ENCODE measurements at regions not wholly inside any gene's neighbourhood (a gene's known extent, or its start where the extent isn't known, plus 50 kb on each side); places are given as distances from the start of the nearest gene placed in this dataset.

DNA sequence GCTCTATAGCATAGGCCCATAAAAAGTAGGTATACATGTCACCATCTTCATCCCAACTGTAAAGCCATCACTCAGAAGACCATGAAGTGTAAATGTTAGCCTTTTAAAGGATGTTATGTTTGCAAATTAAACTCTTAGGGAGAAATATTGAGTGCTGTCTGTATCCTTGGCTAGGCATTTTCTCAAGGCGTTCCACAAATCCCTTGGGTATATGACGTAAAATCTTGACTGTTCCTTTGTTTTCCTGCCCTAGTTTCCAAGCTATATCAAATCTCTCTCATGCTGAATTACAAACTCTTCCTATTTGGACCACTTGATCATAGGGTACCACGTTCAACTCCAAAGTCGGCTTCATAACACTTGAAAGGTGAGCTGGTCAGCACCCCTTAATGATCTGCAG, 486.2 kb downstream of the HDGFL1 start:
- Mint-ChIP-seq H3K27me3 (ENCODE audit: unreplicated experiment) (no peaks in the 10 kb centered on the region), H3K4me1 (ENCODE audit: unreplicated experiment) (no peaks in the 10 kb centered on the region), H3K9me3 (ENCODE audit: unreplicated experiment) (peaks cover 5% of the 10 kb centered on the region), H3K36me3 (ENCODE audit: low read depth, unreplicated experiment) (peaks cover 5% of the 10 kb centered on the region), H3K27ac (ENCODE audit: unreplicated experiment) (no peak overlapping the region), H3K4me3 (ENCODE audit: unreplicated experiment) (no peak overlapping the region)
- TF ChIP-seq, protein P1, sequence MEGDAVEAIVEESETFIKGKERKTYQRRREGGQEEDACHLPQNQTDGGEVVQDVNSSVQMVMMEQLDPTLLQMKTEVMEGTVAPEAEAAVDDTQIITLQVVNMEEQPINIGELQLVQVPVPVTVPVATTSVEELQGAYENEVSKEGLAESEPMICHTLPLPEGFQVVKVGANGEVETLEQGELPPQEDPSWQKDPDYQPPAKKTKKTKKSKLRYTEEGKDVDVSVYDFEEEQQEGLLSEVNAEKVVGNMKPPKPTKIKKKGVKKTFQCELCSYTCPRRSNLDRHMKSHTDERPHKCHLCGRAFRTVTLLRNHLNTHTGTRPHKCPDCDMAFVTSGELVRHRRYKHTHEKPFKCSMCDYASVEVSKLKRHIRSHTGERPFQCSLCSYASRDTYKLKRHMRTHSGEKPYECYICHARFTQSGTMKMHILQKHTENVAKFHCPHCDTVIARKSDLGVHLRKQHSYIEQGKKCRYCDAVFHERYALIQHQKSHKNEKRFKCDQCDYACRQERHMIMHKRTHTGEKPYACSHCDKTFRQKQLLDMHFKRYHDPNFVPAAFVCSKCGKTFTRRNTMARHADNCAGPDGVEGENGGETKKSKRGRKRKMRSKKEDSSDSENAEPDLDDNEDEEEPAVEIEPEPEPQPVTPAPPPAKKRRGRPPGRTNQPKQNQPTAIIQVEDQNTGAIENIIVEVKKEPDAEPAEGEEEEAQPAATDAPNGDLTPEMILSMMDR (IDR thresholded peaks at IDR 0.05; ENCODE audit: unreplicated experiment): no peak
- DNase-seq (ENCODE audit: low spot score): no peak

DNA sequence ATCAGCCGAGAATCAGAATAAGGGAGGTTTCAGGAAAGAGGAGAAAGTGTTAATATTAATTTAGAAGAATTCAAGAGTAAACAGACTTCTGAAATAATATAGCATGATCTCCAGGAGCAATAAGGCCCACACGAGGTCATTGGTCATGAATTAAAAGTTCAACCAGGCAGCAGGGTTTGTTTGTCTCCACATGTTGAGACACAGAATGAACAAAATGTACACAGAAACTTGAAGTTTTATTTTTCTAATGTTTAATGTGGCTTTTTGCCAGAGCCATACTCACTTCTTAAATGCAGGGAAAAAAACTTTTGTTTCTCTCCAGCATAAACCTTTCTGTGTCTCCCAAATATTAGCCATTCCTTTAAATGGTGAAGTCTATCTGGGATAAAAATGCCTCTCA, 504.5 kb downstream of the HDGFL1 start:
- TF ChIP-seq, protein P1 (IDR thresholded peaks at IDR 0.05; ENCODE audit: unreplicated experiment): no peak
- Mint-ChIP-seq H3K36me3 (ENCODE audit: low read depth, unreplicated experiment) (no peaks in the 10 kb centered on the region), H3K27me3 (ENCODE audit: unreplicated experiment) (peaks cover 4% of the 10 kb centered on the region), H3K9me3 (ENCODE audit: unreplicated experiment) (no peaks in the 10 kb centered on the region), H3K4me1 (ENCODE audit: unreplicated experiment) (no peaks in the 10 kb centered on the region), H3K27ac (ENCODE audit: unreplicated experiment) (no peak overlapping the region), H3K4me3 (ENCODE audit: unreplicated experiment) (no peak overlapping the region)
- no peak for DNase-seq (ENCODE audit: low spot score)

DNA sequence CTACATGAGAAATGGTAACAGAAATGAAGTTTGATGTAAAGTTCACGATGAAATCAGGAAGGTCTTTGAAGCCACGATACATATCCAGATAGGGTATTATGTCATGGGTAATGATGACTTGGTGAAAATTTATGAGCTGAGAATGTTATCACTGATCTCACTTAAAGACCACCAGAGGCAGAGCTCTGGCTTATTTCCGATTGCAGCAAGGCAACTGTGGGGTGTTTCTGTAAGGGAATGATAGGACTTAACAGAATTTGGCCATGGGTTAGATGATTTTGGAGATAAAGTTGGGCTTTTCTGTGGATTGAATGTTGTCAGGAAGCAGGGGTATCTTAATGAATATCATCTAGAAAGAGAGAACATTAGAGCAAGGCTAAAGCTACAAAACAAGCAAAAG, 508.4 kb downstream of the HDGFL1 start:
- no peak for DNase-seq (ENCODE audit: low spot score)
- H3K9me3 Mint-ChIP-seq (ENCODE audit: unreplicated experiment): no peaks in the 10 kb centered on the region
- no peaks in the 10 kb centered on the region for H3K4me1 Mint-ChIP-seq (ENCODE audit: unreplicated experiment)
- H3K27ac Mint-ChIP-seq (ENCODE audit: unreplicated experiment): no peak overlapping the region
- H3K4me3 Mint-ChIP-seq (ENCODE audit: unreplicated experiment): no peak overlapping the region
- TF ChIP-seq, protein P1 (IDR thresholded peaks at IDR 0.05; ENCODE audit: unreplicated experiment): no peak
- H3K36me3 Mint-ChIP-seq (ENCODE audit: low read depth, unreplicated experiment): no peaks in the 10 kb centered on the region
- peaks cover 1% of the 10 kb centered on the region for H3K27me3 Mint-ChIP-seq (ENCODE audit: unreplicated experiment)

DNA sequence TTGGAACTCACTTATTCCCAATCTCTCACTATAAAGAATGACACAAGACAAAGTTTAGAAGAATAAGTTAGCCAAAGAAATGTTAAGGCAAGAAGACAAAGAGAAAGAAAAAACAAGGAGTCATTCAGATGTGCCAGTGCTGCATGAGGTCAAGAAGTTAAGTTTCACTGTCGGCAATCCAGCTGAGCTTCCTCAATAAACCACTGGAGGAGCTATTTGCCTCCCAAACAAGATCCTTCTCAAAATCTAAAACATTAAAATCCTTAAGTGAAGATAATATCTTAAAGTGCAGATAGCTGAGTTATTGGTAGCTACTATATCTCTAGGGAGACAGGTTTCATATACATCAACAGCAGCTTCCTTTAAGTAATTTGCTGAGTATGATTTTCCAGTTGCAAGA, 512.3 kb downstream of the HDGFL1 start:
- Mint-ChIP-seq H3K27me3 (ENCODE audit: unreplicated experiment) (peaks cover 1% of the 10 kb centered on the region), H3K27ac (ENCODE audit: unreplicated experiment) (no peak overlapping the region), H3K36me3 (ENCODE audit: low read depth, unreplicated experiment) (no peaks in the 10 kb centered on the region), H3K9me3 (ENCODE audit: unreplicated experiment) (no peaks in the 10 kb centered on the region), H3K4me3 (ENCODE audit: unreplicated experiment) (no peak overlapping the region), H3K4me1 (ENCODE audit: unreplicated experiment) (no peaks in the 10 kb centered on the region)
- TF ChIP-seq, protein P1 (IDR thresholded peaks at IDR 0.05; ENCODE audit: unreplicated experiment): no peak
- DNase-seq (ENCODE audit: low spot score): no peak

DNA sequence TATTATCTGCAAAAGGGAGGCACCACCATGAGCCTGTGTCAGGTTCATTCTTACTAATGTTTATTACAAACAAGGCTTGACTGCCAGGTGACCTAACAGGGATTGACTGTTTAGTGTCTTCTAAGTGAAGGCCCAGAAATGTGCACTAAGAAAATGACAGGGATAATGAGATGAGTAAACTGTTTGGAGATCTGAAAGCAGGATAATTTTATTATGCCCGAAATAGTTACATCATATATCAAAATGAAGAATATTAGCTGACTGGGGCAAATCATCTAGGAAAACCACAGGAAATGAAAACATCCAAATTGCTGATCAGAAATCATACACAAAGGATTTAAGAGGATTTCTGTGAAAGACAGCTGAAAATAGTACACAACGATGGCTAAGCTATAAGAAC, 516.7 kb downstream of the HDGFL1 start:
- Mint-ChIP-seq H3K9me3 (ENCODE audit: unreplicated experiment) (no peaks in the 10 kb centered on the region), H3K27ac (ENCODE audit: unreplicated experiment) (no peak overlapping the region), H3K4me3 (ENCODE audit: unreplicated experiment) (no peak overlapping the region), H3K36me3 (ENCODE audit: low read depth, unreplicated experiment) (no peaks in the 10 kb centered on the region), H3K4me1 (ENCODE audit: unreplicated experiment) (no peaks in the 10 kb centered on the region), H3K27me3 (ENCODE audit: unreplicated experiment) (no peaks in the 10 kb centered on the region)
- TF ChIP-seq, protein P1 (IDR thresholded peaks at IDR 0.05; ENCODE audit: unreplicated experiment): no peak
- DNase-seq (ENCODE audit: low spot score): no peak
